COLO668 (cell line): ENCODE measurements at regions not wholly inside any gene's neighbourhood (a gene's known extent, or its start where the extent isn't known, plus 50 kb on each side); places are given as distances from the start of the nearest gene placed in this dataset.

ENCODE experiments used
- DNase-seq: peaks from one replicate; lab custom pipeline; 2025; ENCODE audit not compliant: unreplicated experiment; lab: John Stamatoyannopoulos, UW

GRCh38 chr20:53702617-53703016, 109.0 kb upstream of the ZNF217 start:
- DNase-seq: no peak

- DNase-seq: no peak
Measured at GRCh38 chr20:53699906-53700305, 106.3 kb upstream of the ZNF217 start.

- no peak for DNase-seq
Measured at GRCh38 chr20:53699085-53699674, 105.5 kb upstream of the ZNF217 start.

- DNase-seq: no peak
Measured at GRCh38 chr20:53698371-53698978, 104.8 kb upstream of the ZNF217 start.

- DNase-seq: no peak
Measured at GRCh38 chr20:53695797-53696527, 102.3 kb upstream of the ZNF217 start.

- DNase-seq: no peak
Measured at GRCh38 chr20:53693262-53693871, 99.7 kb upstream of the ZNF217 start.

- no peak for DNase-seq
Measured at GRCh38 chr20:53692465-53693067, 98.9 kb upstream of the ZNF217 start.

GRCh38 chr20:53691811-53692192, 98.2 kb upstream of the ZNF217 start:
- DNase-seq: no peak

GRCh38 chr20:53691060-53691810, 97.6 kb upstream of the ZNF217 start:
- DNase-seq: no peak

GRCh38 chr20:53688085-53688484, 94.4 kb upstream of the ZNF217 start:
- no peak for DNase-seq

GRCh38 chr20:53685070-53685595, 91.5 kb upstream of the ZNF217 start:
- no peak for DNase-seq

- no peak for DNase-seq
Measured at GRCh38 chr20:53683506-53683905, 89.9 kb upstream of the ZNF217 start.

- no peak for DNase-seq
Measured at GRCh38 chr20:53681352-53682212, 87.9 kb upstream of the ZNF217 start.

GRCh38 chr20:53679597-53680309, 86.1 kb upstream of the ZNF217 start:
- DNase-seq: no peak

- DNase-seq: no peak
Measured at GRCh38 chr20:53678990-53679596, 85.5 kb upstream of the ZNF217 start.

- no peak for DNase-seq
Measured at GRCh38 chr20:53678315-53678989, 84.8 kb upstream of the ZNF217 start.

GRCh38 chr20:53677447-53678314, 84.0 kb upstream of the ZNF217 start:
- no peak for DNase-seq
